HepG2 (cell line): ENCODE measurements at regions not wholly inside any gene's neighbourhood (a gene's known extent, or its start where the extent isn't known, plus 50 kb on each side); places are given as distances from the start of the nearest gene placed in this dataset.

Experiments
- ATAC-seq: fragments of 200-7000 bp; cut with Tn5 transposase; 3 replicates; pipeline ENCODE4 v1.9.1; 2020; ENCODE audit warnings: mild to moderate bottlenecking, moderate library complexity
- BruUV-seq: library from RNA; stranded (reverse); fragments of 400-500 nt; replicated peaks from 2 replicates; lab custom pipeline; 2021; lab: Mats Ljungman, UMichigan
- CTCF ChIA-PET: fragments of 300-600 bp; formaldehyde crosslinking; extraction: SDS; loops from one replicate; lab custom pipeline; 2021; ENCODE audit warnings: low total read pairs, inconsistent platforms, low intra/inter-chr PET ratio; lab: Yijun Ruan, JAX
- POLR2A ChIA-PET: fragments of 350-600 bp; sonication (Branson Sonifier 250); formaldehyde crosslinking; loops from one replicate; lab custom pipeline; 2020; ENCODE audit warnings: antibody characterized with exemption, inconsistent platforms; lab: Yijun Ruan, JAX
- DNase-seq: peaks from one replicate; pipeline ENCODE4 v3.0.0-alpha.2; 2015; ENCODE audit warnings: low spot score
- FAIRE-seq: peaks from 3 replicates; lab custom pipeline; 2011; peaks lifted over from hg19 to GRCh38; lab: Jason Lieb, UNC
- H2AFZ ChIP-seq: one replicate; pipeline ENCODE4 v1.6.1; 2011; ENCODE audit warnings: low read length, inconsistent platforms
- H3K27ac ChIP-seq: fragments of 300-600 bp; 3 replicates; pipeline ENCODE4 v1.8.0; 2011; ENCODE audit warnings: mixed run types, mild to moderate bottlenecking, mixed read lengths, low read length, inconsistent platforms; ENCODE audit not compliant: insufficient read depth; ENCODE audit errors: extremely low read length
- H3K27me3 ChIP-seq, 2 experiments: fragments of 200-600 bp in 1 of 2; 2 replicates in 1 of 2; 3 replicates in 1 of 2; pipeline versions ENCODE4 v1.6.0 to v1.8.0; 2011; ENCODE audit warnings: low read length in 2 of 2, mild to moderate bottlenecking in 2 of 2, moderate library complexity in 2 of 2, inconsistent platforms in 1 of 2; ENCODE audit not compliant: insufficient read depth in 2 of 2, control insufficient read depth in 1 of 2
- H3K36me3 ChIP-seq, 2 experiments: fragments of 200-600 bp in 1 of 2; replicated peaks in 1 of 2; 2 replicates in 1 of 2; 3 replicates in 1 of 2; pipeline versions ENCODE4 v1.5.1 to v1.8.0; 2011; ENCODE audit warnings: low read length in 2 of 2, inconsistent platforms in 1 of 2; ENCODE audit not compliant: insufficient read depth in 2 of 2, control insufficient read depth in 1 of 2
- H3K4me1 ChIP-seq: 2 replicates; pipeline ENCODE4 v1.5.1; 2012; ENCODE audit warnings: low read length, inconsistent platforms; ENCODE audit not compliant: insufficient read depth
- H3K4me2 ChIP-seq: 2 replicates; pipeline ENCODE4 v1.6.0; 2011; ENCODE audit warnings: low read depth, low read length, inconsistent platforms
- H3K4me3 ChIP-seq, 3 experiments: fragments of 200-600 bp in 1 of 3; sonication (generic), shearing (Covaris generic) in 1 of 3; replicated peaks in 1 of 3; 2 replicates each; pipeline ENCODE4 v1.5.1; 2011 to 2016; ENCODE audit warnings: low read length in 3 of 3, inconsistent platforms in 2 of 3, low read depth in 2 of 3, mild to moderate bottlenecking in 2 of 3, control low read depth in 1 of 3, mixed read lengths in 1 of 3; ENCODE audit not compliant: insufficient read depth in 1 of 3
- H3K79me2 ChIP-seq: one replicate; pipeline ENCODE4 v1.6.1; 2011; ENCODE audit warnings: low read length, inconsistent platforms; ENCODE audit not compliant: insufficient read depth
- H3K9ac ChIP-seq: 2 replicates; pipeline ENCODE4 v1.6.0; 2011; ENCODE audit warnings: mild to moderate bottlenecking, low read depth, low read length, inconsistent platforms; ENCODE audit not compliant: insufficient read depth
- H3K9me3 ChIP-seq: 2 replicates; pipeline ENCODE4 v1.5.1; 2012; ENCODE audit warnings: mild to moderate bottlenecking, low read length
- H4K20me1 ChIP-seq: 2 replicates; pipeline ENCODE4 v1.6.0; 2011; ENCODE audit warnings: inconsistent platforms, mild to moderate bottlenecking, low read length, moderate library complexity; ENCODE audit not compliant: insufficient read depth
- CSRNP1 ChIP-seq: sonication (generic); formaldehyde crosslinking; IDR thresholded peaks from 2 replicates; pipeline ENCODE4 v1.8.1; 2023; ENCODE audit warnings: mild to moderate bottlenecking, missing genetic modification reagents
- FOSL2 ChIP-seq: sonication (generic); formaldehyde crosslinking; IDR thresholded peaks from 2 replicates; pipeline ENCODE4 v1.4.0; 2020; ENCODE audit warnings: missing genetic modification reagents
- HIC2 ChIP-seq: sonication (generic); formaldehyde crosslinking; IDR thresholded peaks from 2 replicates; pipeline ENCODE4 v1.9.0; 2022; ENCODE audit warnings: low read depth, missing genetic modification reagents
- HNF4A ChIP-seq: sonication (generic); formaldehyde crosslinking; IDR thresholded peaks from 2 replicates; pipeline ENCODE4 v1.4.0; 2020; ENCODE audit warnings: missing genetic modification reagents
- ISX ChIP-seq: sonication (generic); formaldehyde crosslinking; conservative IDR thresholded peaks from 2 replicates; pipeline ENCODE4 v1.5.0; 2020; ENCODE audit warnings: missing genetic modification reagents
- SRF ChIP-seq: IDR thresholded peaks from 2 replicates; pipeline ENCODE4 v1.6.1; 2011; ENCODE audit warnings: mild to moderate bottlenecking, low read depth, low read length, moderate library complexity
- TAF1 ChIP-seq: sonication (generic); formaldehyde crosslinking; IDR thresholded peaks from 2 replicates; pipeline ENCODE4 v1.4.0; 2020; ENCODE audit warnings: missing genetic modification reagents
- TCF7 ChIP-seq: sonication (generic); IDR thresholded peaks from 2 replicates; pipeline ENCODE4 v1.6.1; 2016; ENCODE audit warnings: antibody characterized with exemption, low read depth
- ZNF12 ChIP-seq: sonication (generic); formaldehyde crosslinking; IDR thresholded peaks from 2 replicates; pipeline ENCODE4 v1.5.0; 2020; ENCODE audit warnings: missing genetic modification reagents
- ZSCAN31 ChIP-seq: sonication (generic); formaldehyde crosslinking; IDR thresholded peaks from 2 replicates; pipeline ENCODE4 v1.5.0; 2020; ENCODE audit warnings: low read depth, mild to moderate bottlenecking, missing genetic modification reagents
- in situ Hi-C: cut with HindIII; loops from 2 replicates; pipeline ENCODE4 v1.10.0; 2017; ENCODE audit warnings: low pct_unique_long_range_greater_than_20kb; ENCODE audit not compliant: extremely low pct_ligation_motif_present
- intact Hi-C: fragments of 100-400 bp; cut with micrococcal nuclease; formaldehyde crosslinking; loops from one replicate; pipeline ENCODE4 v1.10.0; 2022; ENCODE audit not compliant: unreplicated experiment

GRCh38 chr4:10877076-10877475, 192.5 kb upstream of the CLNK start:
- H3K36me3 ChIP-seq = no peaks in the 10 kb centered on the region
- TF ChIP-seq ZNF12 (CRISPR knock-in tag) (no peak), HNF4A (CRISPR knock-in tag) (no peak), CSRNP1 (CRISPR knock-in tag) (no peak), SRF (no peak), TAF1 (CRISPR knock-in tag) (no peak), ISX (no peak), TCF7 (no peak), HIC2 (CRISPR knock-in tag) (no peak), FOSL2 (CRISPR knock-in tag) (no peak), ZSCAN31 (CRISPR knock-in tag) (no peak)
- in situ Hi-C loops = no loop called here
- DNase-seq = no peak
- ChIA-PET POLR2A (no interaction called here), CTCF (no interaction called here)
- no peaks in the 10 kb centered on the region for H4K20me1 ChIP-seq
- H3K9me3 ChIP-seq = peaks cover 6% of the 10 kb centered on the region; the same call in 1 of the 2 replicates
- H3K4me1 ChIP-seq = no peaks in the 10 kb centered on the region
- H2AFZ ChIP-seq = no peak overlapping the region
- H3K4me2 ChIP-seq = no peak overlapping the region
- H3K27me3 ChIP-seq = no peaks in the 10 kb centered on the region
- ATAC-seq = no peak
- no peak overlapping the region for H3K9ac ChIP-seq
- no peak for FAIRE-seq
- intact Hi-C loops = no loop called here
- no TSS peak for BruUV-seq
- H3K4me3 ChIP-seq = no peak overlapping the region
- H3K79me2 ChIP-seq = no peaks in the 10 kb centered on the region
- no peak overlapping the region for H3K27ac ChIP-seq
